Lower leg skin (tissue), 3 donors: ENCODE measurements at regions not wholly inside any gene's neighbourhood (a gene's known extent, or its start where the extent isn't known, plus 50 kb on each side); places are given as distances from the start of the nearest gene placed in this dataset.

ENCODE experiments used
- POLR2A ChIP-seq, 2 donors: fragments of 450-650 bp; IDR thresholded peaks; one replicate each; pipeline ENCODE4 v1.6.1; 2016 to 2017; ENCODE audit warnings: antibody characterized with exemption in 2 of 2, mild to moderate bottlenecking in 1 of 2, moderate library complexity in 1 of 2
- TF ChIP-seq, protein P1 (sequence below), 3 donors: fragments of 450-650 bp; IDR thresholded peaks; one replicate each; pipeline ENCODE4 v1.5.1; 2016; ENCODE audit warnings: antibody characterized with exemption in 3 of 3, mild to moderate bottlenecking in 3 of 3, moderate library complexity in 2 of 3

DNA sequence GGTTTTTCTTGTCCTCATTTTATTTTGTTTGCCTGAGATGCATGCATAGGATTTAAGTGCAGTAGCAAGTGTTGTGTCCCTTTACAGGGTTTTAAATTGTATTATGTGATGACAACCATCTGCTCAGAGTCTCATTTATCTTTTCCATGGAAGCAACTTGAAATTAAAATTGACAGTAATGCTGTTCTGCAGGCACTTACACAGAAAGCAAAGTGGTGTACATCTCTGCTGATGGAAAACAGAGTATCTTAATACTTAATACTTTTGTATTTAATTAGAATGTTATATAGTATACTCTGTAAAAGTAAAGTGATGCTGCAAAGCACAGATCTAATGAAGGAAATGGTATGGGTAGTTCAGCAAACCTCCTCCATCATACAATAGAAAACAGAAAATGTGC is 482.9 kb downstream of the POM121L12 start:
- TF ChIP-seq, protein P1, sequence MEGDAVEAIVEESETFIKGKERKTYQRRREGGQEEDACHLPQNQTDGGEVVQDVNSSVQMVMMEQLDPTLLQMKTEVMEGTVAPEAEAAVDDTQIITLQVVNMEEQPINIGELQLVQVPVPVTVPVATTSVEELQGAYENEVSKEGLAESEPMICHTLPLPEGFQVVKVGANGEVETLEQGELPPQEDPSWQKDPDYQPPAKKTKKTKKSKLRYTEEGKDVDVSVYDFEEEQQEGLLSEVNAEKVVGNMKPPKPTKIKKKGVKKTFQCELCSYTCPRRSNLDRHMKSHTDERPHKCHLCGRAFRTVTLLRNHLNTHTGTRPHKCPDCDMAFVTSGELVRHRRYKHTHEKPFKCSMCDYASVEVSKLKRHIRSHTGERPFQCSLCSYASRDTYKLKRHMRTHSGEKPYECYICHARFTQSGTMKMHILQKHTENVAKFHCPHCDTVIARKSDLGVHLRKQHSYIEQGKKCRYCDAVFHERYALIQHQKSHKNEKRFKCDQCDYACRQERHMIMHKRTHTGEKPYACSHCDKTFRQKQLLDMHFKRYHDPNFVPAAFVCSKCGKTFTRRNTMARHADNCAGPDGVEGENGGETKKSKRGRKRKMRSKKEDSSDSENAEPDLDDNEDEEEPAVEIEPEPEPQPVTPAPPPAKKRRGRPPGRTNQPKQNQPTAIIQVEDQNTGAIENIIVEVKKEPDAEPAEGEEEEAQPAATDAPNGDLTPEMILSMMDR (IDR thresholded peaks at IDR 0.05): no peak
- TF ChIP-seq POLR2A (IDR thresholded peaks at IDR 0.05): no peak
